GM12878 (cell line): ENCODE measurements at regions not wholly inside any gene's neighbourhood (a gene's known extent, or its start where the extent isn't known, plus 50 kb on each side); places are given as distances from the start of the nearest gene placed in this dataset.

Source experiments
- BHLHE40 ChIP-seq, 2 experiments: fragments of 450-650 bp in 1 of 2; IDR thresholded peaks; 2 replicates each; pipeline ENCODE4 v1.6.1; 2011 to 2017; ENCODE audit warnings: low read depth in 2 of 2, borderline replicate concordance in 1 of 2, improper control_type of control experiment in 1 of 2, low read length in 1 of 2, mild to moderate bottlenecking in 1 of 2
- CHD2 ChIP-seq: IDR thresholded peaks from 2 replicates; pipeline ENCODE4 v1.6.1; 2011; ENCODE audit warnings: low read depth, low read length, improper control_type of control experiment, borderline replicate concordance
- FOXM1 ChIP-seq: IDR thresholded peaks from 2 replicates; pipeline ENCODE4 v1.6.1; 2012; ENCODE audit warnings: low read depth, mild to moderate bottlenecking, inconsistent platforms, low read length, moderate library complexity
- GABPA ChIP-seq: IDR thresholded peaks from 2 replicates; pipeline ENCODE4 v1.6.1; 2014; ENCODE audit warnings: antibody characterized with exemption, low read depth, mild to moderate bottlenecking, inconsistent platforms
- NFYA ChIP-seq: IDR thresholded peaks from 2 replicates; pipeline ENCODE4 v1.6.1; 2011; ENCODE audit warnings: low read depth, mild to moderate bottlenecking, low read length, improper control_type of control experiment, borderline replicate concordance
- NR2C2 ChIP-seq: IDR thresholded peaks from 2 replicates; pipeline ENCODE4 v1.6.1; 2011; ENCODE audit warnings: borderline replicate concordance, low read depth; ENCODE audit not compliant: control insufficient read depth, insufficient read length
- POLR2AphosphoS5 ChIP-seq: IDR thresholded peaks from 2 replicates; pipeline ENCODE4 v1.6.1; 2011; ENCODE audit warnings: mild to moderate bottlenecking, low read length, inconsistent platforms
- RAD21 ChIP-seq: IDR thresholded peaks from 2 replicates; pipeline ENCODE4 v1.6.1; 2011; ENCODE audit warnings: mild to moderate bottlenecking, low read depth, low read length, moderate library complexity; ENCODE audit not compliant: insufficient read depth
- ZBED1 ChIP-seq: IDR thresholded peaks from 2 replicates; pipeline ENCODE4 v1.6.1; 2016; ENCODE audit warnings: borderline replicate concordance
- TF ChIP-seq, protein P1 (sequence below), 3 experiments: IDR thresholded peaks in 2 of 3; conservative IDR thresholded peaks in 1 of 3; 2 replicates each; pipeline ENCODE4 v1.5.1; 2011; ENCODE audit warnings: low read depth in 3 of 3, low read length in 3 of 3, mild to moderate bottlenecking in 3 of 3, control low read depth in 2 of 3, moderate library complexity in 2 of 3, inconsistent platforms in 1 of 3, mixed read lengths in 1 of 3; ENCODE audit not compliant: control insufficient read depth in 2 of 3, insufficient read depth in 1 of 3; ENCODE audit errors: extremely low read depth in 1 of 3

DNA sequence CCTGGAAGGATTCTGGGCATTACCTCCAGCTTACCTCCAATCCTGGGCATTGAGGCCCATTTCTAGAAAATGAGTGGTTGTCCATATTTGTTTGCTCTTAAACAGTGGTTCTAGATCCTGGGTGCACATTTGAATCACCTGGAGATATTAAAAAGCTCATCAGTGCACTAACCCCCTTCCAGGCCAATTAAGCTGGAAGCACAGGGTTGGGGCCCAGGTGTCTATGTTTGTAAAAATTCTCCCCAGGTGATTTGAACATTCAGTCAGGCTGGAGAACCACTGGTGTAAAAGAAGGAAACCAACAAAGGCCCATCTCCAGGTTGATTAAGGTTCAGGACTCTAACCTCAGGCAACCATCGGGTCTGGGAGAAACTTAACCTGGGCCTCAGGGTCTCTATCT is 102.6 kb upstream of the NANOS1 start:
- no peak for TF ChIP-seq NFYA
- no peak for TF ChIP-seq GABPA
- TF ChIP-seq POLR2AphosphoS5: no peak
- TF ChIP-seq, protein P1, sequence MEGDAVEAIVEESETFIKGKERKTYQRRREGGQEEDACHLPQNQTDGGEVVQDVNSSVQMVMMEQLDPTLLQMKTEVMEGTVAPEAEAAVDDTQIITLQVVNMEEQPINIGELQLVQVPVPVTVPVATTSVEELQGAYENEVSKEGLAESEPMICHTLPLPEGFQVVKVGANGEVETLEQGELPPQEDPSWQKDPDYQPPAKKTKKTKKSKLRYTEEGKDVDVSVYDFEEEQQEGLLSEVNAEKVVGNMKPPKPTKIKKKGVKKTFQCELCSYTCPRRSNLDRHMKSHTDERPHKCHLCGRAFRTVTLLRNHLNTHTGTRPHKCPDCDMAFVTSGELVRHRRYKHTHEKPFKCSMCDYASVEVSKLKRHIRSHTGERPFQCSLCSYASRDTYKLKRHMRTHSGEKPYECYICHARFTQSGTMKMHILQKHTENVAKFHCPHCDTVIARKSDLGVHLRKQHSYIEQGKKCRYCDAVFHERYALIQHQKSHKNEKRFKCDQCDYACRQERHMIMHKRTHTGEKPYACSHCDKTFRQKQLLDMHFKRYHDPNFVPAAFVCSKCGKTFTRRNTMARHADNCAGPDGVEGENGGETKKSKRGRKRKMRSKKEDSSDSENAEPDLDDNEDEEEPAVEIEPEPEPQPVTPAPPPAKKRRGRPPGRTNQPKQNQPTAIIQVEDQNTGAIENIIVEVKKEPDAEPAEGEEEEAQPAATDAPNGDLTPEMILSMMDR (IDR thresholded peaks at IDR 0.05 in 2 of 3, conservative IDR thresholded peaks at IDR 0.05 in 1 of 3; ENCODE audit: control insufficient read depth in 2 of 3, extremely low read depth in 1 of 3, insufficient read depth in 1 of 3, low read depth in 3 of 3, low read length in 3 of 3): no peak
- no peak for TF ChIP-seq NR2C2
- no peak for TF ChIP-seq ZBED1
- no peak for TF ChIP-seq RAD21
- no peak for TF ChIP-seq BHLHE40 (IDR thresholded peaks at IDR 0.05; ENCODE audit: borderline replicate concordance in 1 of 2, low read depth in 2 of 2, low read length in 1 of 2)
- no peak for TF ChIP-seq FOXM1
- TF ChIP-seq CHD2: no peak
